ENCODE measurements at regions not wholly inside any gene's neighbourhood (a gene's known extent, or its start where the extent isn't known, plus 50 kb on each side); places are given as distances from the start of the nearest gene placed in this dataset.
A peak's percentile ranks its signal among the peaks of the same experiment; 100 is the strongest.

- no peak overlapping the region for H3K27ac Mint-ChIP-seq
- no peaks in the 10 kb centered on the region for H3K27me3 Mint-ChIP-seq
- DNase-seq (ENCODE audit: low spot score in 2 of 2) = no peak
- H3K4me3 Mint-ChIP-seq = no peak overlapping the region
- H3K4me1 Mint-ChIP-seq = no peaks in the 10 kb centered on the region
- no peak for ATAC-seq (ENCODE audit: low read depth)
- H3K9me3 Mint-ChIP-seq = no peaks in the 10 kb centered on the region
- no peaks in the 10 kb centered on the region for H3K36me3 Mint-ChIP-seq
These were observed 388.4 kb upstream of the PTGER4 start for GRCh38 chr5:40291338-40291737.

- H3K27ac Mint-ChIP-seq = no peak overlapping the region
- H3K4me1 Mint-ChIP-seq = no peaks in the 10 kb centered on the region
- H3K27me3 Mint-ChIP-seq = no peaks in the 10 kb centered on the region
- H3K9me3 Mint-ChIP-seq = no peaks in the 10 kb centered on the region
- no peaks in the 10 kb centered on the region for H3K36me3 Mint-ChIP-seq
- ATAC-seq (ENCODE audit: low read depth) (no peak), DNase-seq (ENCODE audit: low spot score in 2 of 2) (no peak)
- H3K4me3 Mint-ChIP-seq = no peak overlapping the region
These were observed 390.8 kb upstream of the PTGER4 start for GRCh38 chr5:40288800-40289485.

GRCh38 chr5:40284863-40285262, 394.9 kb upstream of the PTGER4 start:
- no peak for ATAC-seq (ENCODE audit: low read depth)
- Mint-ChIP-seq H3K27ac (no peak overlapping the region), H3K27me3 (no peaks in the 10 kb centered on the region), H3K36me3 (no peaks in the 10 kb centered on the region), H3K9me3 (no peaks in the 10 kb centered on the region), H3K4me3 (no peak overlapping the region), H3K4me1 (no peaks in the 10 kb centered on the region)
- no peak for DNase-seq (ENCODE audit: low spot score in 2 of 2)

GRCh38 chr5:40278881-40279280, 400.8 kb upstream of the PTGER4 start:
- DNase-seq (ENCODE audit: low spot score in 2 of 2) (no peak), ATAC-seq (ENCODE audit: low read depth) (no peak)
- Mint-ChIP-seq H3K27me3 (no peaks in the 10 kb centered on the region), H3K4me3 (no peak overlapping the region), H3K36me3 (no peaks in the 10 kb centered on the region), H3K9me3 (no peaks in the 10 kb centered on the region), H3K27ac (no peak overlapping the region), H3K4me1 (peaks cover 13% of the 10 kb centered on the region)

- H3K36me3 Mint-ChIP-seq = no peaks in the 10 kb centered on the region
- no peaks in the 10 kb centered on the region for H3K27me3 Mint-ChIP-seq
- DNase-seq (ENCODE audit: low spot score in 2 of 2) = no peak
- no peaks in the 10 kb centered on the region for H3K9me3 Mint-ChIP-seq
- H3K4me3 Mint-ChIP-seq = no peak overlapping the region
- H3K27ac Mint-ChIP-seq = peak overlapping the region; percentile 64
- peaks cover 13% of the 10 kb centered on the region for H3K4me1 Mint-ChIP-seq
- peak; percentile 61 for ATAC-seq (ENCODE audit: low read depth)
These were observed 402.4 kb upstream of the PTGER4 start for GRCh38 chr5:40277161-40277906.

GRCh38 chr5:40276426-40277102, 403.2 kb upstream of the PTGER4 start:
- Mint-ChIP-seq H3K4me3 (no peak overlapping the region), H3K27ac (peak overlapping the region; percentile 64), H3K36me3 (no peaks in the 10 kb centered on the region), H3K9me3 (no peaks in the 10 kb centered on the region), H3K27me3 (no peaks in the 10 kb centered on the region), H3K4me1 (peaks cover 13% of the 10 kb centered on the region)
- DNase-seq (ENCODE audit: low spot score in 2 of 2) = no peak
- ATAC-seq (ENCODE audit: low read depth) = no peak

GRCh38 chr5:40274568-40274967, 405.1 kb upstream of the PTGER4 start:
- H3K9me3 Mint-ChIP-seq = no peaks in the 10 kb centered on the region
- no peaks in the 10 kb centered on the region for H3K27me3 Mint-ChIP-seq
- peaks cover 13% of the 10 kb centered on the region for H3K4me1 Mint-ChIP-seq
- H3K4me3 Mint-ChIP-seq = no peak overlapping the region
- H3K27ac Mint-ChIP-seq = no peak overlapping the region
- no peak for ATAC-seq (ENCODE audit: low read depth)
- H3K36me3 Mint-ChIP-seq = no peaks in the 10 kb centered on the region
- no peak for DNase-seq (ENCODE audit: low spot score in 2 of 2)

- Mint-ChIP-seq H3K4me1 (peaks cover 13% of the 10 kb centered on the region), H3K27me3 (no peaks in the 10 kb centered on the region), H3K4me3 (no peak overlapping the region), H3K27ac (no peak overlapping the region), H3K36me3 (no peaks in the 10 kb centered on the region), H3K9me3 (no peaks in the 10 kb centered on the region)
- ATAC-seq (ENCODE audit: low read depth) = no peak
- no peak for DNase-seq (ENCODE audit: low spot score in 2 of 2)
These were observed 405.8 kb upstream of the PTGER4 start for GRCh38 chr5:40273936-40274335.

GRCh38 chr5:40271476-40271875, 408.2 kb upstream of the PTGER4 start:
- H3K27me3 Mint-ChIP-seq = no peaks in the 10 kb centered on the region
- peaks cover 4% of the 10 kb centered on the region for H3K4me1 Mint-ChIP-seq

GRCh38 chr5:40270274-40270845, 409.4 kb upstream of the PTGER4 start:
- no peak overlapping the region for H3K27ac Mint-ChIP-seq
- H3K36me3 Mint-ChIP-seq = no peaks in the 10 kb centered on the region
- H3K9me3 Mint-ChIP-seq = no peaks in the 10 kb centered on the region
- no peaks in the 10 kb centered on the region for H3K4me1 Mint-ChIP-seq
- no peaks in the 10 kb centered on the region for H3K27me3 Mint-ChIP-seq
- H3K4me3 Mint-ChIP-seq = no peak overlapping the region
- ATAC-seq (ENCODE audit: low read depth) (no peak), DNase-seq (ENCODE audit: low spot score in 2 of 2) (no peak)

More at GRCh38 chr5:40271476-40271875, 408.2 kb upstream of the PTGER4 start:
- Mint-ChIP-seq H3K36me3 (no peaks in the 10 kb centered on the region), H3K9me3 (no peaks in the 10 kb centered on the region), H3K27ac (no peak overlapping the region), H3K4me3 (no peak overlapping the region)
- no peak for ATAC-seq (ENCODE audit: low read depth)
- no peak for DNase-seq (ENCODE audit: low spot score in 2 of 2)

GRCh38 chr5:40268088-40268487, 411.6 kb upstream of the PTGER4 start:
- H3K4me3 Mint-ChIP-seq = no peak overlapping the region
- no peaks in the 10 kb centered on the region for H3K36me3 Mint-ChIP-seq
- no peak for ATAC-seq (ENCODE audit: low read depth)

GRCh38 chr5:40266952-40267351, 412.8 kb upstream of the PTGER4 start:
- Mint-ChIP-seq H3K36me3 (no peaks in the 10 kb centered on the region), H3K27ac (no peak overlapping the region), H3K27me3 (no peaks in the 10 kb centered on the region), H3K9me3 (no peaks in the 10 kb centered on the region), H3K4me3 (no peak overlapping the region), H3K4me1 (no peaks in the 10 kb centered on the region)
- DNase-seq (ENCODE audit: low spot score in 2 of 2) (no peak), ATAC-seq (ENCODE audit: low read depth) (no peak)

More at GRCh38 chr5:40268088-40268487, 411.6 kb upstream of the PTGER4 start:
- no peak overlapping the region for H3K27ac Mint-ChIP-seq
- H3K4me1 Mint-ChIP-seq = no peaks in the 10 kb centered on the region
- H3K27me3 Mint-ChIP-seq = no peaks in the 10 kb centered on the region
- no peak for DNase-seq (ENCODE audit: low spot score in 2 of 2)
- H3K9me3 Mint-ChIP-seq = no peaks in the 10 kb centered on the region

- Mint-ChIP-seq H3K27ac (no peak overlapping the region), H3K36me3 (no peaks in the 10 kb centered on the region), H3K4me1 (no peaks in the 10 kb centered on the region), H3K27me3 (no peaks in the 10 kb centered on the region), H3K9me3 (no peaks in the 10 kb centered on the region), H3K4me3 (no peak overlapping the region)
- ATAC-seq (ENCODE audit: low read depth) (no peak), DNase-seq (ENCODE audit: low spot score in 2 of 2) (no peak)
These were observed 417.7 kb upstream of the PTGER4 start for GRCh38 chr5:40261984-40262383.

- DNase-seq (ENCODE audit: low spot score in 2 of 2) = no peak
- Mint-ChIP-seq H3K9me3 (no peaks in the 10 kb centered on the region), H3K27me3 (no peaks in the 10 kb centered on the region), H3K36me3 (no peaks in the 10 kb centered on the region), H3K4me3 (no peak overlapping the region), H3K4me1 (no peaks in the 10 kb centered on the region), H3K27ac (no peak overlapping the region)
- ATAC-seq (ENCODE audit: low read depth) = no peak
These were observed 419.4 kb upstream of the PTGER4 start for GRCh38 chr5:40260361-40260760.

Measured in memory B cell (primary cell).